ENCODE measurements at regions not wholly inside any gene's neighbourhood (a gene's known extent, or its start where the extent isn't known, plus 50 kb on each side); places are given as distances from the start of the nearest gene placed in this dataset.

- TF ChIP-seq, protein P1, sequence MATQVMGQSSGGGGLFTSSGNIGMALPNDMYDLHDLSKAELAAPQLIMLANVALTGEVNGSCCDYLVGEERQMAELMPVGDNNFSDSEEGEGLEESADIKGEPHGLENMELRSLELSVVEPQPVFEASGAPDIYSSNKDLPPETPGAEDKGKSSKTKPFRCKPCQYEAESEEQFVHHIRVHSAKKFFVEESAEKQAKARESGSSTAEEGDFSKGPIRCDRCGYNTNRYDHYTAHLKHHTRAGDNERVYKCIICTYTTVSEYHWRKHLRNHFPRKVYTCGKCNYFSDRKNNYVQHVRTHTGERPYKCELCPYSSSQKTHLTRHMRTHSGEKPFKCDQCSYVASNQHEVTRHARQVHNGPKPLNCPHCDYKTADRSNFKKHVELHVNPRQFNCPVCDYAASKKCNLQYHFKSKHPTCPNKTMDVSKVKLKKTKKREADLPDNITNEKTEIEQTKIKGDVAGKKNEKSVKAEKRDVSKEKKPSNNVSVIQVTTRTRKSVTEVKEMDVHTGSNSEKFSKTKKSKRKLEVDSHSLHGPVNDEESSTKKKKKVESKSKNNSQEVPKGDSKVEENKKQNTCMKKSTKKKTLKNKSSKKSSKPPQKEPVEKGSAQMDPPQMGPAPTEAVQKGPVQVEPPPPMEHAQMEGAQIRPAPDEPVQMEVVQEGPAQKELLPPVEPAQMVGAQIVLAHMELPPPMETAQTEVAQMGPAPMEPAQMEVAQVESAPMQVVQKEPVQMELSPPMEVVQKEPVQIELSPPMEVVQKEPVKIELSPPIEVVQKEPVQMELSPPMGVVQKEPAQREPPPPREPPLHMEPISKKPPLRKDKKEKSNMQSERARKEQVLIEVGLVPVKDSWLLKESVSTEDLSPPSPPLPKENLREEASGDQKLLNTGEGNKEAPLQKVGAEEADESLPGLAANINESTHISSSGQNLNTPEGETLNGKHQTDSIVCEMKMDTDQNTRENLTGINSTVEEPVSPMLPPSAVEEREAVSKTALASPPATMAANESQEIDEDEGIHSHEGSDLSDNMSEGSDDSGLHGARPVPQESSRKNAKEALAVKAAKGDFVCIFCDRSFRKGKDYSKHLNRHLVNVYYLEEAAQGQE (IDR thresholded peaks at IDR 0.05; ENCODE audit: insufficient read depth in 1 of 2, low read depth in 2 of 2, low read length in 2 of 2): no peak
- no peak for TF ChIP-seq POLR2AphosphoS5 (IDR thresholded peaks at IDR 0.05; ENCODE audit: low read depth, low read length)
- no peak for TF ChIP-seq TAF1 (IDR thresholded peaks at IDR 0.05; ENCODE audit: borderline replicate concordance, insufficient read depth, low read length)
- no peak for TF ChIP-seq SIN3A (IDR thresholded peaks at IDR 0.05; ENCODE audit: borderline replicate concordance, insufficient read depth, low read length)
Observed at GRCh38 chr4:152014280-152014679, 253.5 kb upstream of the GATB start.

All from PFSK-1 (cell line).